D721Med (cell line): ENCODE measurements at regions not wholly inside any gene's neighbourhood (a gene's known extent, or its start where the extent isn't known, plus 50 kb on each side); places are given as distances from the start of the nearest gene placed in this dataset.
A peak's percentile ranks its signal among the peaks of the same experiment; 100 is the strongest.

ENCODE experiments used
- DNase-seq: peaks from one replicate; pipeline ENCODE4 v3.0.0; 2011; ENCODE audit warnings: low spot score; ENCODE audit not compliant: insufficient read length
- FAIRE-seq: peaks from 2 replicates; lab custom pipeline; 2011; peaks lifted over from hg19 to GRCh38; lab: Jason Lieb, UNC
- CTCF ChIP-seq: IDR thresholded peaks from 2 replicates; pipeline ENCODE4 v1.5.1; 2012; ENCODE audit warnings: mild to moderate bottlenecking, control low read depth; ENCODE audit not compliant: insufficient read depth; ENCODE audit errors: missing control alignments

GRCh38 chr15:36313736-36314280, 265.6 kb upstream of the CDIN1 start:
- FAIRE-seq (no peak), DNase-seq (no peak)
- TF ChIP-seq CTCF: no peak

GRCh38 chr15:36315649-36316048, 263.8 kb upstream of the CDIN1 start:
- DNase-seq (no peak), FAIRE-seq (no peak)
- TF ChIP-seq CTCF: no peak

DNA sequence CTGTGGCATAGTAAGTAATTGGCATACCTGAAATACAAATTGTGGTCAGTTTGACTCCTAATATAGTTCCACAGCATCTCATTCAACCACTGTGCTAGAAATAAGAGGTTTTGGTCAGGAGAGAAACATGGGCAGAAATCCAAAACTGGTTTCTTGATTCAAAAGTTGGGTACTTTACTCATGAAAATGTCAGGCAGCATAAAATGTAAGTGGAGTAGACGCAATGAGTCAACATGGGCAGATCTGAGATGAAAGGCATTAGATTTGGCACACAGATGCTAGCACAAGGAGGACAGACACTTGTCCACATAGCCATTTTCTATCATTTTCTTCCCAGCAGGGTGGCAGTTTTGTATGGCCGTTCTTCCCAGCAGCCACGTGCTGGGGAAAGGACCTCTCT, 255.8 kb upstream of the CDIN1 start:
- DNase-seq (no peak), FAIRE-seq (no peak)
- TF ChIP-seq CTCF: no peak

DNA sequence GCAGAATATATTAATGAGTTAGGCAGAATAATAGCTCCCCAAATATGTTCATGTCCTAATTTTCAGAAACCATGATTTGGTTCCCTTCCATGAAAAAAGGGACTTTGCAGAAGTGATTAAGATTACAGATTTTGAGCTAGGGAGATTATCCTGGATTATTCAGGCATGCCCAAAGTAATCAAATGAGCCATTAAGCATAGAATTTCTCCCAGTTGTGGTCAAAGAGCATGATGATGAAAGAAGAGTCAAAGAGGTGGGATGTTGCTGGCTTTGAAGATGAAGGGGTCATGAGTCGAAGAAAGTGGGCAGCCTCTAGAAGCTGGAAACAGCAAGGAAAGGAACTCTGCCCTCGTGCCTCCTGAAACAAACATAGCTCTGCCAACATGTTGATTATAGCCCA, 254.2 kb upstream of the CDIN1 start:
- DNase-seq (no peak), FAIRE-seq (peak; percentile 6)
- TF ChIP-seq CTCF: no peak

DNA sequence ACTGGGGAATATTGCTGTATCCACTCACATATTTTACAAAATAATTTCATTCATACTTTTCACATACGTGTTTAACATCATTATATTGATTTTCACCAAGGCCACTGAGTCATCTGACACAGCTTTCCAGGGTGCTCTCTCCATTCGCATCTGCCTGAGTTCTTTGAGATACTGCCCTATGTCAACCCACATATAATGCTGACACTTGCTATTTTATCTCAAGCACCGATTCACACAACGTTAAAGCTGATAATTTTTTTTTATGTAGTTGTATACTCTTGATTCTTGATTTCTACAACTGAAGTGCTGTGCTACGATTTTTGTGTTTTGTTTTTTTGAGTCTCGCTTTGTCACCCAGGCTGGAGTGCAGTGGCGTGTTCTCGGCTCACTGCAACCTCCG, 249.8 kb upstream of the CDIN1 start:
- DNase-seq (no peak), FAIRE-seq (no peak)
- no peak for TF ChIP-seq CTCF

DNA sequence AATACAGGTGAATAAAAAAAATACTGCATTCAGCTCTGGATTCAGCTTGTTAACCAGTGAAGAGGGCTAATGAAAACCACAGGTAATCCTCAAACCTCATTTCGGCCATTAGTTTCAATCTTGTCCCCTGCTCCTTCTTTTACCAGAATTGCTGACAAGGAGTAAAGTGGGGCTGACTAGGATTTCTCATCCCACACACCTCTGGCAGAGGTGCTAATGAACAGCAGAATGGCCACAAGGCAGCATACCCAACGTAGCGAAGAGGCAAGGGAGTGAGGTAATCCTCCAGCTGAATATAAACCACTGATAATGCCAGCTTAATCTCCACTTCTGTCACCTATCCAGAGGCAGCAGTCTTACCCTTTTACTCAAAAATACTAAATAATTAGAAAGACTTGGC, 248.8 kb upstream of the CDIN1 start:
- no peak for TF ChIP-seq CTCF
- DNase-seq (peak; percentile 23), FAIRE-seq (peak; percentile 72)

DNA sequence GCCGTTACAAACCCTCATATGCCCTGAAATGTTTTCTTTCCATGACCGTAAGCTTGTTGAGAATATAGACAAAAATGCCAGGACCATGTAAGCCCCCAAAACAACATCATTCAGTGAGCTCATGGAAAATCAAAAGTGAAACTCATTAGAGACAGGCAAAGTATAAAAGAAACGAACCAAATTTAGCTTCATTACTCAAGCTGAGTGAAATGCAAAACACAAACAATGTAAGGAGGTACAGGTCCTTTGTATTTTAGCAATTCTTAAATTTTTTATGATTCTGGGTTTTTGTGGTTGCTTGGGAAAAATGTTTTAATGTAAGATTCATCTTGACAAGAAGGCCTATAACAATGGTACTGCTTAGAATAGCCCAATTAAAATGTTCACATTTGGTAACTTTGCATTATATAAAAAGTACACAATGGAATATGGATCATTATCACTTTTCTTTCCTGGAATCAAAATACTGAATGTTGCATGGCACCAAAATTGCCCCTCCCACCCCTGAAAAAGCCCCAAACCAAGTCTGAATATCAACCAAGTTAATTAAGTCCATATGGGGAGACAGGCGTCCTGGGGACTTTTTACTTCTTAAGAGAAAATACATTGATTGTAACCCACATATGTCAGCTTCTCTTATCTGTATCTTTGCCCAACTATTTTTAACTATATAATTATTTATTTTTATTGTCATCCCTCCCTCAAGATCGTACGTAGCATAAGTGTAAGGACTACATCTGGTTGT, 247.7 kb upstream of the CDIN1 start:
- TF ChIP-seq CTCF: no peak
- DNase-seq (no peak), FAIRE-seq (no peak)
